ENCODE measurements at regions not wholly inside any gene's neighbourhood (a gene's known extent, or its start where the extent isn't known, plus 50 kb on each side); places are given as distances from the start of the nearest gene placed in this dataset.

DNA sequence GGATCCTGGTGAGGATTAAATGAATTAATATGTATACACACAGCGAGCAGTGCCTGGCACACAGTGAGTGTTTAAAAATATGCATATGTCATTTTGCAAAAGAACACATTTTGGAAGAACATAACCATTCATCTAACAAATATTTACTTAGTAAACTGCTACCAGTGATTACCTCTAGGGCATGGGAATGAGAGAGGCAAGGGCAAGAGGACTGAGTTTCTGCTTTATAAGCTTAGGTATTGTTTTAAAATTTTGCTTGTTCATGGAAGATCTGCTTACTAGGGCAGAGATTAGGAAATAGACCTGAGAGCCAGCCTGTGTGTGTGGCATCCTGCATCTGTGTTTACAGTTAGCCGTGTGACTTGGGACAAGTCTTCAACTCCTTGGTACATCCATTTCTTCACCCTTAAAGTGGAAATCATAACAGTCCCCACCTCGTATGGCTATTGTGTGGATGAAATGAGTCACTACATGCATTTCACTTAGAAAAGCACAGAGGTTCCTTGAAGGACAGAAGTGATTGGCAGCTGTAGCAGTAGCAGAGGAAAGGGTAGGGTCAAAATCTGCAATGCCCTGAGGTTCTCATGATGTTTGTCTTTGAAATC lies 198.5 kb upstream of the FMN2 start:
- H2AFZ ChIP-seq: no peak overlapping the region
- no peaks in the 10 kb centered on the region for H3K9me2 ChIP-seq (ENCODE audit: insufficient read depth)
- Mint-ChIP-seq H3K4me3 (no peak overlapping the region), H3K4me1 (peaks cover 11% of the 10 kb centered on the region), H3K27ac (no peak overlapping the region; the same call in 1 of the 2 replicates), H3K9me3 (peaks cover 5% of the 10 kb centered on the region), H3K27me3 (ENCODE audit: insufficient read depth, low read depth, poor library complexity) (peaks cover 2% of the 10 kb centered on the region), H3K36me3 (ENCODE audit: low read depth) (peaks cover 6% of the 10 kb centered on the region; the same call in 2 of the 3 replicates)
- no peaks in the 10 kb centered on the region for H3K79me2 ChIP-seq (replicated peaks; ENCODE audit: insufficient read depth)
- ATAC-seq (no peak), DNase-seq (ENCODE audit: low spot score) (no peak)
- H3K4me3 ChIP-seq: no peak overlapping the region
- H3K36me3 ChIP-seq (ENCODE audit: insufficient read depth): no peaks in the 10 kb centered on the region
- H3K4me1 ChIP-seq (ENCODE audit: insufficient read depth): peaks cover 14% of the 10 kb centered on the region
- H4K20me1 ChIP-seq (replicated peaks; ENCODE audit: insufficient read depth): no peaks in the 10 kb centered on the region
- no peak overlapping the region for H3K4me2 ChIP-seq
- no peak overlapping the region for H3K27ac ChIP-seq (ENCODE audit: low read depth)
- no peaks in the 10 kb centered on the region for H3K27me3 ChIP-seq (ENCODE audit: insufficient read depth)
- H3F3A ChIP-seq (replicated peaks; ENCODE audit: low read depth): no peaks in the 10 kb centered on the region
- TF ChIP-seq EZH2phosphoT487 (IDR thresholded peaks at IDR 0.05; ENCODE audit: unreplicated experiment) (no peak), ZNF331 (CRISPR knock-in tag; IDR thresholded peaks at IDR 0.05; ENCODE audit: low read depth) (no peak), NANOG (IDR thresholded peaks at IDR 0.05; ENCODE audit: borderline replicate concordance) (no peak), ZNF114 (CRISPR knock-in tag; IDR thresholded peaks at IDR 0.05) (no peak), STAT1 (IDR thresholded peaks at IDR 0.05; ENCODE audit: unreplicated experiment) (no peak), EZH2 (IDR thresholded peaks at IDR 0.05; ENCODE audit: low read depth, unreplicated experiment) (no peak), POLR2AphosphoS5 (IDR thresholded peaks at IDR 0.05; ENCODE audit: low read depth) (no peak), CREB1 (CRISPR knock-in tag; IDR thresholded peaks at IDR 0.05; ENCODE audit: low read depth) (no peak), JUNB (IDR thresholded peaks at IDR 0.05; ENCODE audit: unreplicated experiment) (no peak)
- TF ChIP-seq, protein P1, sequence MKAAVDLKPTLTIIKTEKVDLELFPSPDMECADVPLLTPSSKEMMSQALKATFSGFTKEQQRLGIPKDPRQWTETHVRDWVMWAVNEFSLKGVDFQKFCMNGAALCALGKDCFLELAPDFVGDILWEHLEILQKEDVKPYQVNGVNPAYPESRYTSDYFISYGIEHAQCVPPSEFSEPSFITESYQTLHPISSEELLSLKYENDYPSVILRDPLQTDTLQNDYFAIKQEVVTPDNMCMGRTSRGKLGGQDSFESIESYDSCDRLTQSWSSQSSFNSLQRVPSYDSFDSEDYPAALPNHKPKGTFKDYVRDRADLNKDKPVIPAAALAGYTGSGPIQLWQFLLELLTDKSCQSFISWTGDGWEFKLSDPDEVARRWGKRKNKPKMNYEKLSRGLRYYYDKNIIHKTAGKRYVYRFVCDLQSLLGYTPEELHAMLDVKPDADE (IDR thresholded peaks at IDR 0.05): no peak
- TF ChIP-seq, protein P2, sequence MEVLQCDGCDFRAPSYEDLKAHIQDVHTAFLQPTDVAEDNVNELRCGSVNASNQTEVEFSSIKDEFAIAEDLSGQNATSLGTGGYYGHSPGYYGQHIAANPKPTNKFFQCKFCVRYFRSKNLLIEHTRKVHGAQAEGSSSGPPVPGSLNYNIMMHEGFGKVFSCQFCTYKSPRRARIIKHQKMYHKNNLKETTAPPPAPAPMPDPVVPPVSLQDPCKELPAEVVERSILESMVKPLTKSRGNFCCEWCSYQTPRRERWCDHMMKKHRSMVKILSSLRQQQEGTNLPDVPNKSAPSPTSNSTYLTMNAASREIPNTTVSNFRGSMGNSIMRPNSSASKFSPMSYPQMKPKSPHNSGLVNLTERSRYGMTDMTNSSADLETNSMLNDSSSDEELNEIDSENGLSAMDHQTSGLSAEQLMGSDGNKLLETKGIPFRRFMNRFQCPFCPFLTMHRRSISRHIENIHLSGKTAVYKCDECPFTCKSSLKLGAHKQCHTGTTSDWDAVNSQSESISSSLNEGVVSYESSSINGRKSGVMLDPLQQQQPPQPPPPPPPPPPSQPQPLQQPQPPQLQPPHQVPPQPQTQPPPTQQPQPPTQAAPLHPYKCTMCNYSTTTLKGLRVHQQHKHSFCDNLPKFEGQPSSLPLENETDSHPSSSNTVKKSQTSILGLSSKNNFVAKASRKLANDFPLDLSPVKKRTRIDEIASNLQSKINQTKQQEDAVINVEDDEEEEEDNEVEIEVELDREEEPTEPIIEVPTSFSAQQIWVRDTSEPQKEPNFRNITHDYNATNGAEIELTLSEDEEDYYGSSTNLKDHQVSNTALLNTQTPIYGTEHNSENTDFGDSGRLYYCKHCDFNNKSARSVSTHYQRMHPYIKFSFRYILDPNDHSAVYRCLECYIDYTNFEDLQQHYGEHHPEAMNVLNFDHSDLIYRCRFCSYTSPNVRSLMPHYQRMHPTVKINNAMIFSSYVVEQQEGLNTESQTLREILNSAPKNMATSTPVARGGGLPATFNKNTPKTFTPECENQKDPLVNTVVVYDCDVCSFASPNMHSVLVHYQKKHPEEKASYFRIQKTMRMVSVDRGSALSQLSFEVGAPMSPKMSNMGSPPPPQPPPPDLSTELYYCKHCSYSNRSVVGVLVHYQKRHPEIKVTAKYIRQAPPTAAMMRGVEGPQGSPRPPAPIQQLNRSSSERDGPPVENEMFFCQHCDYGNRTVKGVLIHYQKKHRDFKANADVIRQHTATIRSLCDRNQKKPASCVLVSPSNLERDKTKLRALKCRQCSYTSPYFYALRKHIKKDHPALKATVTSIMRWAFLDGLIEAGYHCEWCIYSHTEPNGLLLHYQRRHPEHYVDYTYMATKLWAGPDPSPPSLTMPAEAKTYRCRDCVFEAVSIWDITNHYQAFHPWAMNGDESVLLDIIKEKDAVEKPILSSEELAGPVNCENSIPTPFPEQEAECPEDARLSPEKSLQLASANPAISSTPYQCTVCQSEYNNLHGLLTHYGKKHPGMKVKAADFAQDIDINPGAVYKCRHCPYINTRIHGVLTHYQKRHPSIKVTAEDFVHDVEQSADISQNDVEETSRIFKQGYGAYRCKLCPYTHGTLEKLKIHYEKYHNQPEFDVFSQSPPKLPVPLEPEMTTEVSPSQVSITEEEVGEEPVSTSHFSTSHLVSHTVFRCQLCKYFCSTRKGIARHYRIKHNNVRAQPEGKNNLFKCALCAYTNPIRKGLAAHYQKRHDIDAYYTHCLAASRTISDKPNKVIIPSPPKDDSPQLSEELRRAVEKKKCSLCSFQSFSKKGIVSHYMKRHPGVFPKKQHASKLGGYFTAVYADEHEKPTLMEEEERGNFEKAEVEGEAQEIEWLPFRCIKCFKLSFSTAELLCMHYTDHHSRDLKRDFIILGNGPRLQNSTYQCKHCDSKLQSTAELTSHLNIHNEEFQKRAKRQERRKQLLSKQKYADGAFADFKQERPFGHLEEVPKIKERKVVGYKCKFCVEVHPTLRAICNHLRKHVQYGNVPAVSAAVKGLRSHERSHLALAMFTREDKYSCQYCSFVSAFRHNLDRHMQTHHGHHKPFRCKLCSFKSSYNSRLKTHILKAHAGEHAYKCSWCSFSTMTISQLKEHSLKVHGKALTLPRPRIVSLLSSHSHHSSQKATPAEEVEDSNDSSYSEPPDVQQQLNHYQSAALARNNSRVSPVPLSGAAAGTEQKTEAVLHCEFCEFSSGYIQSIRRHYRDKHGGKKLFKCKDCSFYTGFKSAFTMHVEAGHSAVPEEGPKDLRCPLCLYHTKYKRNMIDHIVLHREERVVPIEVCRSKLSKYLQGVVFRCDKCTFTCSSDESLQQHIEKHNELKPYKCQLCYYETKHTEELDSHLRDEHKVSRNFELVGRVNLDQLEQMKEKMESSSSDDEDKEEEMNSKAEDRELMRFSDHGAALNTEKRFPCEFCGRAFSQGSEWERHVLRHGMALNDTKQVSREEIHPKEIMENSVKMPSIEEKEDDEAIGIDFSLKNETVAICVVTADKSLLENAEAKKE (CRISPR knock-in tag; IDR thresholded peaks at IDR 0.05): no peak
- TF ChIP-seq, protein P3, sequence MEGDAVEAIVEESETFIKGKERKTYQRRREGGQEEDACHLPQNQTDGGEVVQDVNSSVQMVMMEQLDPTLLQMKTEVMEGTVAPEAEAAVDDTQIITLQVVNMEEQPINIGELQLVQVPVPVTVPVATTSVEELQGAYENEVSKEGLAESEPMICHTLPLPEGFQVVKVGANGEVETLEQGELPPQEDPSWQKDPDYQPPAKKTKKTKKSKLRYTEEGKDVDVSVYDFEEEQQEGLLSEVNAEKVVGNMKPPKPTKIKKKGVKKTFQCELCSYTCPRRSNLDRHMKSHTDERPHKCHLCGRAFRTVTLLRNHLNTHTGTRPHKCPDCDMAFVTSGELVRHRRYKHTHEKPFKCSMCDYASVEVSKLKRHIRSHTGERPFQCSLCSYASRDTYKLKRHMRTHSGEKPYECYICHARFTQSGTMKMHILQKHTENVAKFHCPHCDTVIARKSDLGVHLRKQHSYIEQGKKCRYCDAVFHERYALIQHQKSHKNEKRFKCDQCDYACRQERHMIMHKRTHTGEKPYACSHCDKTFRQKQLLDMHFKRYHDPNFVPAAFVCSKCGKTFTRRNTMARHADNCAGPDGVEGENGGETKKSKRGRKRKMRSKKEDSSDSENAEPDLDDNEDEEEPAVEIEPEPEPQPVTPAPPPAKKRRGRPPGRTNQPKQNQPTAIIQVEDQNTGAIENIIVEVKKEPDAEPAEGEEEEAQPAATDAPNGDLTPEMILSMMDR (conservative IDR thresholded peaks at IDR 0.05; ENCODE audit: low read depth in 2 of 2): no peak
- TF ChIP-seq, protein P4, sequence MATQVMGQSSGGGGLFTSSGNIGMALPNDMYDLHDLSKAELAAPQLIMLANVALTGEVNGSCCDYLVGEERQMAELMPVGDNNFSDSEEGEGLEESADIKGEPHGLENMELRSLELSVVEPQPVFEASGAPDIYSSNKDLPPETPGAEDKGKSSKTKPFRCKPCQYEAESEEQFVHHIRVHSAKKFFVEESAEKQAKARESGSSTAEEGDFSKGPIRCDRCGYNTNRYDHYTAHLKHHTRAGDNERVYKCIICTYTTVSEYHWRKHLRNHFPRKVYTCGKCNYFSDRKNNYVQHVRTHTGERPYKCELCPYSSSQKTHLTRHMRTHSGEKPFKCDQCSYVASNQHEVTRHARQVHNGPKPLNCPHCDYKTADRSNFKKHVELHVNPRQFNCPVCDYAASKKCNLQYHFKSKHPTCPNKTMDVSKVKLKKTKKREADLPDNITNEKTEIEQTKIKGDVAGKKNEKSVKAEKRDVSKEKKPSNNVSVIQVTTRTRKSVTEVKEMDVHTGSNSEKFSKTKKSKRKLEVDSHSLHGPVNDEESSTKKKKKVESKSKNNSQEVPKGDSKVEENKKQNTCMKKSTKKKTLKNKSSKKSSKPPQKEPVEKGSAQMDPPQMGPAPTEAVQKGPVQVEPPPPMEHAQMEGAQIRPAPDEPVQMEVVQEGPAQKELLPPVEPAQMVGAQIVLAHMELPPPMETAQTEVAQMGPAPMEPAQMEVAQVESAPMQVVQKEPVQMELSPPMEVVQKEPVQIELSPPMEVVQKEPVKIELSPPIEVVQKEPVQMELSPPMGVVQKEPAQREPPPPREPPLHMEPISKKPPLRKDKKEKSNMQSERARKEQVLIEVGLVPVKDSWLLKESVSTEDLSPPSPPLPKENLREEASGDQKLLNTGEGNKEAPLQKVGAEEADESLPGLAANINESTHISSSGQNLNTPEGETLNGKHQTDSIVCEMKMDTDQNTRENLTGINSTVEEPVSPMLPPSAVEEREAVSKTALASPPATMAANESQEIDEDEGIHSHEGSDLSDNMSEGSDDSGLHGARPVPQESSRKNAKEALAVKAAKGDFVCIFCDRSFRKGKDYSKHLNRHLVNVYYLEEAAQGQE (IDR thresholded peaks at IDR 0.05; ENCODE audit: unreplicated experiment): no peak

Data from GM23338 (cell line).